DMS79 treated with DMSO at 0.1 percent for 48 hours (cell line): ENCODE measurements at regions not wholly inside any gene's neighbourhood (a gene's known extent, or its start where the extent isn't known, plus 50 kb on each side); places are given as distances from the start of the nearest gene placed in this dataset.
"Not testable (repeated sequence)": the region's sequence is repeated elsewhere in the genome, so short reads cannot be mapped to it uniquely, and the experiment has no call there.

Experiments used
- DNase-seq: peaks from one replicate; lab custom pipeline; 2025; lab: John Stamatoyannopoulos, UW

DNA sequence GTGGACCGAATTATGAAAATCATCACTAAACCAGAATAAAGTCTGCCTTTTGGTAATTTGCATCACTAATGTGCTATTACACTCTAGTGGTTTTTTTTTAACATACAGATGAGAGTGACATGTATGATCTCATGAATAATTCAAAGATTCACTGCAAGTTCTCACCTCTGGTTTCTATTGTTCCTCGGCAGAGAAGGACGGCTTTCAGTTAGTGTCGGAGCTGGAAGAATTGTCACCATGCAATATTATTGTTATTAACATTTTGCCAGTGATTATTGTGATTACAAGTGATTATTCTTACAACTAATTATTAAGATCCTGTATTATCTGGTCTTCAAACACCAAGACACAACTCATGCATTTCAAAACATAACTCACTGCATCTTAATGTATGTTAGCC is 366.6 kb upstream of the RPS23 start:
- DNase-seq, result no peak

DNA sequence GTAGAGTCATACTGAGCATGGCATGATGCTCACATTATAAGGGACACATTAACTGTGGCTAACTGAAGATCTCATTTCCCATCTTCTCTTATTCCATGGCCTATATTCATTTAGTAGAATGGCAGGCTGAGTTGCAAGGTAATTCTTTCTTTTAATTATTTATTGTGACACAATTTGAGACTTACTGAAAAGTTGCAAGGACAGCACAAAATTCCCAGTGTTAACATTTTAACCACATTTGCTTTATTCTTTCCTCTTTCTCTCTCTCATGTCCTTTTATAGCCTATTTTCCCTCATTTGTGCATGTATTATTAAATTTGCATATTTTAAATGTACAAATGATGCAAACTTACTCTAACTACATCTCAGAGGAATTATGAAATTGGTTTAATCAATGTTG is 366.1 kb upstream of the RPS23 start:
- DNase-seq, result no peak

DNA sequence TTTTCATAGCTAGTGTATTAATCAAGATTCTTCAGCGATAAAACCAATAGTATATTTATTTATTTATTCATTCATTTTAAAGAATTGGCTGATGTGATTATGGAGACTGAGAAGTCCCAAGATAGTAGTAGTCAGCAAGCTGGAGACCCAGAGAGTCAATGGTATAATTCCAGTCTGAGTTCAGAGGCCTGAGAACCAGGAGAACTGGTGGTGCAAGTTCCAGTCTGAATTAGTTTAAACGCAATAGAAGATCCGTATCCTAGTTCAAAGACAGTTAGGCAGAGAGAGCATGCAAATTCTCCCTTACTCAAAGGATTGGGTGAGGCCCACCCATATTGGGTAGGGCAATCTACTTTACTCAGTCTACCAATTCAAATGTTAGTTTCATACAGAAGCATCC is 364.2 kb upstream of the RPS23 start:
- DNase-seq, result no peak

DNA sequence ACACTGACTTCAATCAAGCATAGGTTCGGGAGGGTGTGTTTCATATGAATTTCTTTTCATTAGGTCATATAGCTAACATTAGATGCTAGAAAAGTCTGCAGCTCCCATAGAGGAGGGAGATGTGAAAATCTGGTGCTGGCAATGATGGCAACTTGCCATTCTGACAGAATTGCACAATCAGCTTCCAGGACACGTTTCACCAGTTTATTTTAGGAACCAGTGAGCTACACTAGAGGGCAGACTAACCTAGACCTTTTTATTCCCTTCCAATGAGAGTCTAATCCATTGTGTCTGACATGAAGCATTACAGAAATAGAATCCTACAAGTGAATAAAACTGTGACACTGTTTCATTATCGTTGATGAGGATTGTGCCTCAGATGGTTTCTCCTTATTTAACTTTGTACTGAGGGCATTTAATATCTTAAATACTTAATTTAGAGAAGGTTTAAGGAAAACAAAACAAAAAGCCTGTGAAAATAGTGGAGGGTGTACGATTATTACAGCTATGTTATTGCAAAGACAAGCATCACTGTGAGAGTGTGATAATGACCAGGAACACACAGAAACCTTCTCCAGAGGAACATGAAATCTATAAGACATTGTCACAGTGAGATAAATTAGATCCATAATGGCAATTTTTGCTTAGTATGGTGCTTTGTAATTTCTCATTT is 363.3 kb upstream of the RPS23 start:
- DNase-seq, result peak; percentile 3

DNA sequence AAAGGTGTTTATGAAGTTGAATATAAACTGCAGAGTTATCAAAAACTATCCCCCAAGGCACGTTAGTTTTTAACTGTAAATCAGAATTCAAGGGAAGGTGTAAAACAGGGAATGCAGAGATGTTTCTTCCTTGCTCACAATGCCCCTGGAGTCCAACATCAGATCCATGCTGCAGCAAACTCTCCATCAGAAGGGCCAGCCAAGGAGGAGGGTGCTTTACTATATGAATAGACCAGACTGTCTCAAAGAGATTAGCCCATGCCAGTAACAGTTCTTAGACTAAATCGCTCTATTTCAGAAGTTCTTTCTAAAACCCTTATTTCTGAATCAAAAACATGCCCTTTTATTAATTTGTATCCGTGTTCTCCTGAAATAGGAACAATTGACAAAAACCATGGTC is 362.8 kb upstream of the RPS23 start:
- DNase-seq, result no peak

DNA sequence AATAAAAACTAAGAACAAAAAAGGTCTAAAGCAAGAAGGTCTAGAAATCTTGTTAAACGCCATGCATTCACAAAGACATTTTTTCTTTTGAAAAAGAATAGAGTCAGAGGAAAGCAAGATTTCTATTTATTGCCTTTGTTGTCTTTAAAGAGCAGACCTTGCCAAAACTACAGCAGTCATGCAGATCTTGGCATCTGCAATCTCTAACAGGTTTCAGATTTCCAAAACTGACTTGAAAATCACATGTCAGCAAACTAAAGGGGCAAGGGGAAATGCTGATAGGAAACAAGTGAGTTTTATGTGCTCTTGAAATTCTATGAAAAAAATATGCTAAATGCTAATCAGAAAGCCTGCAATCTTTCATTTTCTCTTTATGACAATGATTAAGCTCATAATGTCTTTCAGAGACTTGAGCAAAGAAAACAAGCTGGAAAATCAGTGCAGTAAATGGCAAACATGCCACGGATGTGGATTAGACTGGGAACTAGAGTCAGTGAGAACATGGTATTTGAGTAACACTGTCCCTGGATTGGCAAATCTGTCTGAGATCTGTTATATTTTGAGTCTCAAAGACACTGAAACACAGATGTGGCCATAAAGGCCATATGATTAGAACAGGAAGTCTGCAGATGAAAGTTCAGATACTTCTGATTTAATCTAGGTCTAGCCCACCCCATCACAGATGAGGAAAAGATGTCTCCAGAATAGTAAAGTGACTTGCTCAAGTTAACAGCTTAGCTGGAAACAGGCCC is 361.4 kb upstream of the RPS23 start:
- DNase-seq, result no peak

DNA sequence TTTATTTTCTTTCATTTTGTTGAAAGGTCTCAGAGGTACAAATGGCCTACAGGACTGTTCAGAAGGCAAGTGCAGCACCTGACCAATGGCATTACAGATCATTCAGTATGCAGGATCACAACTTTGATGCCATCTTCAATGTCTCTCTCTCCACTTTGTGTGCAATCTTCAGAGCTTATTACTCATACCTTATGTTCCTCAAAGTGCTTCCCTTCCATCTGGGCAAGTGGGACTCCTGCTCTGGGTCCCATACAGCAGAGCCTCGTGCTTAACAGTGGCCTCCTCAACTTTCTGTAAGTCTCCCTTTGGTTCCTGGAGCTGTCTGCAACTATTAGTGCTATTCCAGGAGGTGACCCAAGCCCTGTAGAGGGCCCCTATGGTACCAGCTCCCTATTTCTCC is 358.4 kb upstream of the RPS23 start:
- no peak for DNase-seq

DNA sequence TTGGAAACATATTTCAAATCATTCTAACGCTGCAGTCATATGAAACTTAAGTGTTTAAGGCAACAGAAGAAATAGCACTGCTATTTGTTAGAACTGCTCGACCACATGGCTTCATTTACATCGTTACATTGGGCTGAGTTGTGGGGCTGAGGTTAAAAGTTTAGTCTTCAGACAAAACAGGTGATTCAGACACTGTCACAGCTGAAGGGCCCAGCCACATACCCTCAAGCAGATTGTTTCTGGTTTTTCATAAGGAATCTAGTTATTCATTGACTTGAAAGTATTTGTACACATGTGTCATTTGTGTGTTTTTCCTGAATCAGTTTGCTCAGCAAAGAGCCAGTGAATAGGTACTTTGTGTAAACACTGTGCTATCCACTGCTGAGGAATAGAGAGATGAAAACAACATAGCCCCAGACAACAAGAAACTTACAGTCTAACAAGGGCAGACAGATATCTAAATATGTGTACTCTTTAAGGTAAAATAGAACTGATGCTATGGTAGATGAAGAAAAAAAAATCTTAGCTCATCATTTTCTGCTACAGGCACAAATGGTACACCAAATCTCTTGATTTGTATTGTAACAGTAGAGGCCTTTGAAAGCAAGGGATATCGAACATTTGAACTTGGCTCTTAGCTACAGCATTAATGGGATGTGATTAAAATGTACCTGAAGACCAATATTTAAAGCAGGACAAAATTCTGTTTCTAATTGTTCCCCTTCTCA is 357.6 kb upstream of the RPS23 start:
- DNase-seq, result no peak

DNA sequence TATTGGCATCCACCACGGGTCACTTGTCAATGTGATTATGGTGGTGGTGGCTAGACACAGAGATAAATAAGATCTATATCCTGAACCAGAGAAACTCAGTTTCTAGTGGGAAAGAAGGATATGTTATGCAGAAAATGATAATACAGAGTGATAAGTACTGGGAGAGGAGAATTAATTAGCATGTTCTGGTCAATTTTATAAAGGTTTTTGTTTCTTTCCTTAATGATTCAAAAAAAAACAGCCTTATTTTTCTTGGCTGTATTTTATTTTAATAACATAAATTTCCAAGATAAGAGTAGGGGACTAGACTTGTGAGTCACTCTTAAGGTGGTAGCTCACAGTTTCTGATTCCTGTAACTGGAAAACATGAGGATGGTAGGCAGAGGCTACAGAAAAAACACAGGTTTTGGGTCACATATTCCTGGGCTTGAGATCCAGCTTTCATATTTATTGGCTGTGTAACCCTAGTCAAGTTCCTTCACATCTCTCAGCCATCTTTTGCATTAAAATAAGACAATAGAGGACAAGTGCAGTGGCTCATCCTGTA is 350.3 kb upstream of the RPS23 start:
- no peak for DNase-seq

DNA sequence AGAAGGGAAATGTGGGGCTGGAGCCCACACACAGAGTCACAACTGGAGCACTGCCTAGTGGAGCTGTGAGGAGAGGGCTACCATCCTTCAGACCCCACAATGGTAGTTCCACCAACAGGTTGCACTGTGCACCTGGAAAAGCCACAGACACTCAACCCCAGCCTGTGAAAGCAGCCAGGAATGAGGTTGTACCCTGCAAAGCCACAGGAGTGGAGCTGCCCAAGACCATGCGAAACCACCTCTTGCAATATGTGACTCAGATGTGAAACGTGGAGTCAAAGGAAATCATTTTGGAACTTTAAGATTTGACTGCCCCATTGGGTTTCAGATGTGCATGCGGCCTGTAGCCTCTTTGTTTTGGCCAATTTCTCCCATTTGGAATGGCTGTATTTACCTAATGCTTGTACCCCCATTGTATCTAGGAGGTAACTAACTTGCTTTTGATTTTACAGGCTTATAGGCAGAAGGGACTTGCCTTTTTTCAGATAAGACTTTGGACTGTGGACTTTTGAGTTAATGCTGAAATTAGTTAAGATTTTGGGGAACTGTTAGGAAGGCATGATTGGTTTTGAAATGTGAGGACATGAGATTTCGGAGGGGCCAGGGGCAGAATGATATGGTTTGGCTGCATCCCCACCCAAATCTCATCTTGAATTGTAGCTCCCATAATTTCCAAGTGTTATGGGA is 348.9 kb upstream of the RPS23 start:
- not testable (repeated sequence) for DNase-seq

DNA sequence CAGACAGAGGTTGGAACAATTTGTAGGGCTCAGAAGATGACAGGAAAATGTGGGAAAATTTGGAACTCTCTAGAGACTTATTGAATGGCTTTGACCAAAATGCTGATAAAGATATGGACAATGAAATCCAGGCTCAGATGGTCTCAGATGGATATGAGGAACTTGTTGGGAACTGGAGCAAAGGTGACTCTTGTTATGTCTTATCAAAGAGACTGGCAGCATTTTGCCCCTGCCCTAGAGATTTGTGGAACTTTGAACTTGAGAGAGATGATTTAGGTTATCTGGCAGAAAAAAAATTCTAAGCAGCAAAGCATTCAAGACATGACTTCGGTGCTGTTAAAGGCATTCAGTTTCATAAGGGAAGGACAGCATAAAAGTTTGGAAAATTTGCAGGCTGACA is 347.9 kb upstream of the RPS23 start:
- DNase-seq, result not testable (repeated sequence)

DNA sequence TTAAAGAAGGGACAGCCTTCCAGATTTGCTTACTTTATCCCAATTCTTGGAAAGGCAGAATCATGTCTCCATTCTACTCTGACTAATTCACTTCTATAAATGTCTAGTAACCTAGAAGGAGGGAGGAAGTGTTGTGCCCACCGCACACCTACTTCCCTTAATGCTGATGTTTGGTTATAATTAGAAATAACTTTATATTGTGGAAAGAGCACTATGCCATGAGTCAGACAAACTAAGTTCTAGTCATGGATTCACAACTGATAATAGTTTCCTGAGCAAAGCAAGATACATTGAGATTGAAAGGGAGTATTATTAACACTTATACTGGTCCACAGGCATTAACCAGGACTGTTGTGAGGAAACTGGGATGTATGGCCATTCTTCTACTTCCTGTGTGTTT is 345.9 kb upstream of the RPS23 start:
- no peak for DNase-seq

DNA sequence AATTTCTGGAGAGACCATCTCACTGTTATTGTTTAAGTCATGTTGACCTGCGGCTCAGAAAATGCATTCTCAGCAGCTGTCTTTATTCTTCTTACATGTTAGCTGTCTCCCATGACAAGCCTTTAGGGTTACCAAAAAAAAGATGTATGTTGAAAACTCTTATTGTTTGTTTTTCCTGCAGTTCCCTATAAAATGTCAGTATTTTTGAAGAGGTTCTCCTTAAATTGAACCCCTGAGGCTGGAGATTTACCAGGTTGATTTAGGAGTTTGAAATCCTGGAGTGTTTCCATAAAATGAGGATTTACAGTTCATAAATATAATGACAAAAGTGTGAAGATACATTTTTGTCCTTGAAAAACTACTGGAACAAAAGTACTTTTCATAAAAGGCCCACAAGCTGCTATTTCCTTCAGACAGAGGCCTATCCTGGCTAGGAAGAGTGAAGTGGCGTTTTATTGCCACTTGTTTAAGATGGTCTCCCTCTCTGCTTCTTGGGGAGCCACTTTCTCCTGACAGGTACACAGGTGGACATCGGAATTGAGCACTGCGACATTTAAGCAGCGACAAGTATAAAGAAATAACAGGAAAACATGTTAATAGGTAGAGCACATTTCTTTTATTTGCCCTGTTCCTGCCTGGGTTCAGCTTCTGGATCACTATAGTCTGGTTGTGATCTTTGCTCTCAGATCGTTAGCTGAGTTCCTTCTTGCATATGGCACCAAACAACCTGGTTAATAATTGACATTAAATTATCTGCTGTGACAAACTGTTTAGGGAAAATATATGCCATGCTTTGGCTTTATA is 344.8 kb upstream of the RPS23 start:
- DNase-seq, result no peak

DNA sequence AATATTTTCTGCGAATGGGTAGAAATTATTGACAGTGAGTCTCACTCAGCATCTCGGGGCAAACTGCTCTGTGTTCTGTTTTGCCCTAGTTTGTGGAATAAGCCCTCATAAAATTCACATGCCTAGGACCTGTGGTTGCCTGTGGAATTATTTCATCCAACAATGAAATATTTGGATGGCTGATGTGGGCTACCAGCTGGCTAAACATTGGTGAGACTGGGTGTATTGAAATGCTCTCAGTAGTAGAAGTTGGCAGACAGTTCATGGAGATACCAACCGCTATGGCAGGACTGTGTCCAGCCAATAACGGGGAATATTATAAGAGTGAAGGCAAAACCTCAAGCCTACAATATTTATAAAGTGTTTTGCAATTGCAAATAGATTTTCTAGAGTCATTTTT is 344.1 kb upstream of the RPS23 start:
- DNase-seq, result no peak

DNA sequence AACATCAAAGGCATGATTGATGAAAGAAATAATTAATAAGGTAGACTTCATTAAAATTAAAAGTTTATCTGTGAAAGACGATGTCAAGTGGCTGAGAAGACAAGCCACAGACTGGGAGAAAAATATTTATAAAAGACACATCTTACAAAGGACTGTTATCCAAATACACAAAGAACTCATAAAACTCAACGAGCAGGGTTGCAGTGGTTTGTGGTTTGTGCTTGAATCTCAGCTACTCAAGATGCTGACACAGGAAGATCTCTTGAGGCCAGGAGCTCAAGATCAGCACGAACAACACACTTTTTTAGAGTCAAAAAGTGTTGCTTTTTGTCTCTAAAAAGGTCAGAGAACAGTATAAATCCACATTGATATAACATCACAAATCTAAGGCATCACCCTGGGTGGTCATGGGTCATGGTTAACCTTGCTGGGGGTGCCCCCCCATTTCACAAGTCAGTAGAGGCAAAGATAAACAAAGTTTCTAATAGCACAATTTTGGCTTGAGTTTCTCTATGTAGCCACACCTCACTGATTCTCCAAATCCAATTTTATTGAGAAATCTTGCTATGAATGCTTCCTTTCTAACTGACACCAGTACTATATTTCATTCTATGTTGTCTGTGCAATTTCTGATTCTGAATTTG is 342.9 kb upstream of the RPS23 start:
- DNase-seq, result peak; percentile 3

DNA sequence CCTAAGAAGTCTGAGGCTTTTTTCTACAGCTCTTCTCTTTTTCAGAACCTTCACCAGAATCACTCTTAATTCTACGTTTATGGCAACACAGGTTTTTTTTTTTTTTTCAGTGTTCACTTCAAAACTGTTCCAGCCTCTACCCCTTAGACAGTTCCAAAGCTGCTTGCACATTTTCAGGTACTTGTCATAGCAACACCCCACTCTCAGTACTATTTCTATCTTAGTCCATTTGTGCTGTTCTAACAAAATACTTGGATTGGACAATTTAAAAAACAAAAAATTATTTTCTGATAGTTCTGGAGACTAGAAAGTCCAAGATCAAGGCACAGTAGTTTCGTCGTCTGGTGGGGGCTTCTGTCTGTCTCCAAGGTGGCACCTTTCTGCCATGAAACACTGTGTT is 340.9 kb upstream of the RPS23 start:
- no peak for DNase-seq

DNA sequence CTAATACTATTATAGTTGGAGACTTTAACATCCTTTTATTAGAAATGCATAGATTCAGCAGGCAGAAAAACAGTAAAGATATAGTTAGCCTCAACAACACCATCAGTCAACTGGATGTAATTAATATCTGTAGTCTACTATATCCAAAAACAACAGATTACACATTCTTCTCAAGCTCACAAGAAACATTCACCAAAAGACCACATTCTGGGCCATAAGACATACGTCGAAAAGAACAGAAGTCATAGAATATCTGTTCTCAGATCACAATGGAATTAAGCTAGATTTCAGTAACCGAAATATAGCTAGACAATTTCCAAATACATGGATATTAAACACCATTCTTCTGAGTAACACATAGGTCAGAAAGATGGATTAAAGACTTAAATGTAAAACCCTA is 336.6 kb upstream of the RPS23 start:
- DNase-seq, result no peak

DNA sequence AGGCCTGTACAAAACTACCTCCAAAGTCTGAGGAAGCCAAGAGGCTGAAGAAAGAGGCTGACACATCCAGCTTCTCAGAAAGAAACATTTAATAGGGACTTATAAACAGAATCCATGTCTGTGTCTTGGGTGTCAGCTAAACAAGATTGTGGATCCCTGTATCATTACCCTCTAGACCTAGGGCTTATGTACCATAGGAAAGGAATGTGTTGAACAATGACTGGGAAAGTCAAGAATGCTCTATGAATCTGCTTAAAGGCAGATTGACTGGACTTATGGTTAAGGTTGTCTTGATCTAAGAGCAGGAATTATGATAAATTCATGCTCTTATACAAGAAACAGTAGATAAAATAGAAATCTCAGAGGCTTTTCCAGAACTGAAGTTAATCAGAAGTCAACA is 335.7 kb upstream of the RPS23 start:
- no peak for DNase-seq

DNA sequence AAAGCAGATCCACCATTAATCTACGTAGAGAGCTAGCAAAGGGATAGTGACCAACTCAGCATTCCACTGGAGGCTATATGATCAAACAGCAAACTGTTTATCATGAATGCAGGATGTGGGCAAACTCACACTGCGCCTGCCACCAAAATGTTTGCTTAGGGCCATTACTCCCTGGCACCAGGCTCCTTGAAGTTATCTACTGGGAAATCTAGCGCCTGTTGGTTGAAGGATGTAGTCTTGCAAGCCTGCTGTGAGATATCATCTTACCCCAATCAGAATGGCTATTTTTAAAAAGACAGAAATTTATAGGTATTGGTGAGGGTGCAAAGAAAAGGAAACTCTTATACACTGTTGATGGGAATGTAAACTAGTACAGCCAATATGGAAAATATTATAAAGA is 332.5 kb upstream of the RPS23 start:
- no peak for DNase-seq

DNA sequence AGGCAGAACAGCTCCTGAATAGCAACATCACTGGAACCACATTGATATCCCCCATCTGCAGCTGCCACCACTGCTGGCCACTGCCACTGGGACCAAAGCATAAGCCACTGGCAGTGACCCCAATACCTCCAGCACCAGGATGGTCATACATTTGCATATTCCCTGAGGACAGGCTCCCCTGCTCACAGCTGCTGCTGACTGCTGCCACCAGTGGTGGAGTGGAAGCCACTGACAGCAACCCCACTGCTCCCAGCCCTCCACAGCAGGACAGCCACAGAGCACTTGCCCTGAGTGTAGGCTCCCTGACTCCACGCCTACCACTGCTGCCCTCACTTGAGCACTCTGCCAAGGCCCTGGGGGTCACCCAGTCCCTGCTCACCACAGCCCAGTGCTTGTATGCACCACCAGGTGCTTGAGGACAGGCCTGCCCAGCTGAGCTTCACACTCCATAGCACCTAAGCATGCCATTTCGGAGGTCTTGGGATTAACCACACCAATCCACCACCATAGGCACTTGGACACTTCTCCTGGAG is 327.4 kb upstream of the RPS23 start:
- DNase-seq, result no peak
